Activated CD8-positive, alpha-beta memory T cell treated with anti-CD3 and anti-CD28 coated beads for 4 hours (primary cell): ENCODE measurements at regions not wholly inside any gene's neighbourhood (a gene's known extent, or its start where the extent isn't known, plus 50 kb on each side); places are given as distances from the start of the nearest gene placed in this dataset.
"Not testable (repeated sequence)": the region's sequence is repeated elsewhere in the genome, so short reads cannot be mapped to it uniquely, and the experiment has no call there.

Source experiments
- DNase-seq, 2 donors: peaks; one replicate each; pipeline ENCODE4 v3.0.0-alpha.2; 2020; ENCODE audit warnings: low read depth in 2 of 2

- no peak for DNase-seq
These were observed 433.4 kb downstream of the BRD1 start for GRCh38 chr22:49394116-49394785.

DNA sequence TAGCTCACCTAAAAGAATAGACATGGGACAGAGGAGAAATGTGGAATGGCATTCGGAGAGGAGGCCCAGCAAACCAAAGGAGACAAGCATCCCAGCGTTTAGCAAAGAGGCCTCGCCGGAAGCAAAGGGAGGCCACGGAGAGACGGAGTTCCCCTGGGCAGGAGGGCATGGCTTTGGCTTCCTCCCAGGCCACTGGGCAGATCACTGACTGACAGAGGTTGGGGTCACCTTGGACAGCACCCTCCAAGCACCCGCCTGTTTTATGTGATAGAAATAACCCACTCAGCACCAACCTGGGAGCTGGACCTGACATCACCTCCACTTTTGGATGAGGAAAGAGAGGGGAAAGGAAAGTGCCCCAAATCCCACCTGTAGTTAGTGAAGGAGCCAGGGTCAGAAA, 434.1 kb downstream of the BRD1 start:
- no peak for DNase-seq

DNA sequence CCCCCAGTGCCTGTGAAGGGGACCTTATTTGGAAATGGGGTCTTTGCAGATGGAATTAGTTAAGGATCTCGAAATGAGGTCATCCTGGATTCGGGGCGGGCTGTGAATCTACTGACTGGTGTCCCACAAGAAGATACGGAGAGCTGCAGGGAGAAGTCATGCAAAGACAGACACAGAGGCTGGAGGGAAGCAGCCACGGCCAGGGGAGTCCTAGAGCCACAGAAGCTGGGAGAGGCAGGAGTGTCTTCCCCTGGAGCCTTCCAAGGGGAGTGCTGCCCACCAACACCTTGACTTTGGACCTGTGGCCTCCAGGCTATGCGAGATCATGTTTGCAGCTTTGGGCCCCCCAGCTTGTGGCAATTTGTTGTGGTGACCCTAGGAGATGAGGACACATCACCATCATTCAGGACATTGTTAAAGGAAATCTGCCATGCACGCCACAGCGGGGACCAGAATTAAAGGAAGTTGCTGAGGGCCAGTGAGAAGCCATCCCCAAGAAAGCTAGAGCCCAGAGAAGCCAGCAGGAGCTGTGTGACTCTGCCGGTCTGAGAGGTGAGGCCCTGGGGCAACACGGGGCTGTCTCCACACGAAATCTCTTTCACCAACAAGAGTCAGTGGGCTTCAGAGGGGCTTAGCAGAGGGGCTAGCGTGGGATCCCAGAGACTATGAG, 434.7 kb downstream of the BRD1 start:
- no peak for DNase-seq

DNA sequence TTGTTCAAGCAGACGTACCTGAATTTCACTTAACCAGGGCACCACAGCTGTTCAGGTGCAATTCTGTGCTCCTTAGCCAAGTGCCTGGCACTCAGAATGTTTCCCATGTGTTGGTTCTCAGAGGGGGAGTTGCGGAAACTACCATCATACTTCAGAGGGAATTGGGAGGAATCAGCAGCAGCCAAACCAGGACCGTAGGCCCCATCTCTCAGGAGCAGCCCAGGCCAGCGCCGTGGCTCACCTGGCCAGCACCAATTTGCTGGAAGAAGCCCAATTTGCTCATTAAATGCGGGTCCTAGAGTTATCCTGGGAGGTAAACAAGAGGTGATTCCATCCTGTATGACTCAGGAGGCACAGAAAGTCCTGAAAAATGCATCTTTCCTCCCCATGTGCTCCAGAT, 435.4 kb downstream of the BRD1 start:
- DNase-seq: no peak

GRCh38 chr22:49391436-49391835, 436.2 kb downstream of the BRD1 start:
- no peak for DNase-seq

- DNase-seq: no peak
These were observed 436.7 kb downstream of the BRD1 start for GRCh38 chr22:49390954-49391353.

DNA sequence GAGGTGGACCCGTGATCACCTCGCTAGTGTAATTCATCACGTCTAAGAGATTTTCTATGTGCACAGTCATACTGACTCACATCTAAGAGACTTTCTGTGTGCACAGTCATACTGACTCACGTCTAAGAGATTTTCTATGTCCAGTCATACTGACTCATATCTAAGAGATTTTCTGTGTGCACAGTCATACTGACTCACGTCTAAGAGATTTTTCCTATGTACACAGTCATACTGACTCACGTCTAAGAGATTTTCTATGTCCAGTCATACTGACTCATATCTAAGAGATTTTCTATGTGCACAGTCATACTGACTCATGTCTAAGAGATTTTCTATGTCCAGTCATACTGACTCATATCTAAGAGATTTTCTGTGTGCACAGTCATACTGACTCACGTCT, 443.8 kb downstream of the BRD1 start:
- DNase-seq: not testable (repeated sequence)

DNA sequence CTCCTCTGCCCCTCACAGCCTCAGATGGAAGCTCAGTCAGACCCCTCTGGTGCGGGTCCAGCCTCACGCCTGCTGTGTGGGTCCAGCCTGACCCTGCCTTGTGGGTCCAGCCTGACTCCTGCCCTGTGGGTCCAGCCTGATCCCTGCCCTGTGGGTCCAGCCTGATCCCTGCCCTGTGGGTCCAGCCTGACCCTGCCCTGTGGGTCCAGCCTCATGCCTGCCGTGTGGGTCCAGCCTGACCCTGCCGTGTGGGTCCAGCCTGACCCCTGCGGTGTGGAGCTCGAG, 445.3 kb downstream of the BRD1 start:
- no peak for DNase-seq

GRCh38 chr22:49381595-49382450, 445.9 kb downstream of the BRD1 start:
- no peak for DNase-seq

DNA sequence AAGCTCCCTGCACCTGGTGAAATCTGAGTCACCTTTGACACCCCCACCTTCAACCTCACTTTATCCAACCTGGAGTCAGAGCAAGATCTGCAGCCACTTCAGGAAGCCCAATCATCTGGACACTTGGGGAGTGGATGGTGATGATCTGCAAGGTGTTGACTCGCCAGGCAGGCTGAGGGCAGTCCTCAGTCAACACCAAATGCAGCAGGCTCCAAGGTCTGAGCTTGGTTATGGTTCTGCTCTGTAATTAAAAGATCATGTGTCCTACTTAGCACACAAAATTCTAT, 446.9 kb downstream of the BRD1 start:
- no peak for DNase-seq

DNA sequence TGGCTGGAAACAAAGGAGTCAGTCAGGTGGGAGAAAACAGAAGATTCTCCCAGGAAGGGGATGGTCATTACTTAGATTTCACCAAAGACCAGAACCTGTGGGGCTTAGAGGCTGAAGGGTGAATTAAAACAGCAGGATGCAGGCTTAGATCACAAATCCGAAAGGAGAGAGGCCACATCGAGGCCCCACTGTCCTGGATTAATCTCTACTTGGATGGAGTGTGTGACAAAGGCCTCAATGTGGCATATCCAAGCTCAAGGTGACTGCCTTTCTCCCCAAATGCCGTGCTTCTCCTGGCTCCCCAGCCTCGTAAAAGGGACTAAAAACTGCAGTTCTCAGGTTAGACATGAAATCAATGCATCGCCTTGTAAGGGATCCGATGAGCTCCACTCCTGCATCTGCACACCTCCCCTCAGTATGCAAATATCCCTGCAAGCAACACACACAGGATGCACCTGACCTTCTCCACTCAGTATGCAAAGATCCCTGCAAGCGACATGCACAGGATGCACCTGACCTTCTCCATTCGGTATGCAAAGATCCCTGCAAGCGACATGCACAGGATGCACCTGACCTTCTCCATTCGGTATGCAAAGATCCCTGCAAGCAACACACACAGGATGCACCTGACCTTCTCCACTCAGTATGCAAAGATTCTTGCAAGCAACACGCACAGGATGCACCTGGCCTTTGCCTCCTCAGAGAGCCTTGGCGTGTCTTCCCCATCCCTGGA, 447.4 kb downstream of the BRD1 start:
- no peak for DNase-seq

DNA sequence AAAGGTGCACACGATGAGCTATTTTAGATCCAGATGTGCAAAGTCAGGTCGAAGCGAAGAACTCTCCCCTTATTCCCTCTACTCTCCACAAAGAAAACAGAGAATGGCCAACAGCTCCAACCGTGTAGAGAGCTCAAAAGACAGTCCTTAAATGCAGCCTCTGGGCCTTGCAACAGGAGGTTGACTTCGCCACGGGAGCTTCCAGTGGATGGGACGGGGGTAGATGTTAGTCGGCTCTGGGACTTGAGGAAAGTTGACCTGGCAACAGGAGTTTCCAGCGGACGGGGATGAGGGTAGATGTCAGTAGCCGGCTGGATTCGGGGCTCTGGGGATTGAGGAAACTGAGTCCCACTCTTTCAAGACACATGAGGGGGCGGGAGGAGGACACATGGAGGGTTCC, 450.4 kb downstream of the BRD1 start:
- DNase-seq: no peak

GRCh38 chr22:49373801-49374226, 453.9 kb downstream of the BRD1 start:
- no peak for DNase-seq

GRCh38 chr22:49373289-49373666, 454.4 kb downstream of the BRD1 start:
- no peak for DNase-seq

DNA sequence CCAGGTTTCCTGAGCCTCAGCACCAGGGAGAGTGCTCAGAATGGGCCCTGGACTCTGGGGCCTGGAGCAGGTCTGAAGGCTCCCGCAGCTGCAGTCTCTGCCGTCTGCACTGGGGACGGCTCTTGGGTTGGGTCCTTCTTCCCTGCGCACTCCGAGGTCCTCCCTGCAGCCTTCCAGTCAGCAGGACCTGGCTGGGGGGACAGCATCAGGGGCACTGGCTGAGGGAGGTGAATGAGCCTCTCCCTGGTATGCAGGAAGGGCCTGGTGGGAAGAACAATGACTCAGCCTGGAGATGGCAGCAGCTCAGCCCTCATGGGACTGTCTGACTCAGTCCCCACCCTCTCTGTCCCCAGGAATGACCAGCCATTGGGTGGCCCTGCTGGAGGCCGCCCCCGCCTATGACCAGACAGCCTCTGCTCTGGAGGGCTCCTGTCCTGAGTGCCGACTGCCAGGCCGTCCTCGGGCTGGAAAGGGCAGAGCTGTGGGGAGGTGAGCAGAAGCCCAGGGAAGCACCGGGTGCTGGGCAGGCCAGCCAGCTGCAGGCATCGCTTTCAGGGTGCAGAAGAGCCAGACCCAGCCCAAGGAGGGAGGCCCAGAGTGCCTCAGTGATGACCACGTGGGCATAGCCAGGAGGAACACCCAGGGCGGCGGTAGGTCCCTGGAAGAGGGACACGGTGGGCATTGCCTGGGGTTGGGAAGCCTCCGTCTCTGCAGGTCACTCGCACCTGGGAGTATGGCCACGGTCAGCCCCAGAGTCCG, 455.0 kb downstream of the BRD1 start:
- no peak for DNase-seq

GRCh38 chr22:49372111-49372529, 455.6 kb downstream of the BRD1 start:
- no peak for DNase-seq

GRCh38 chr22:49371325-49372110, 456.2 kb downstream of the BRD1 start:
- DNase-seq: no peak

DNA sequence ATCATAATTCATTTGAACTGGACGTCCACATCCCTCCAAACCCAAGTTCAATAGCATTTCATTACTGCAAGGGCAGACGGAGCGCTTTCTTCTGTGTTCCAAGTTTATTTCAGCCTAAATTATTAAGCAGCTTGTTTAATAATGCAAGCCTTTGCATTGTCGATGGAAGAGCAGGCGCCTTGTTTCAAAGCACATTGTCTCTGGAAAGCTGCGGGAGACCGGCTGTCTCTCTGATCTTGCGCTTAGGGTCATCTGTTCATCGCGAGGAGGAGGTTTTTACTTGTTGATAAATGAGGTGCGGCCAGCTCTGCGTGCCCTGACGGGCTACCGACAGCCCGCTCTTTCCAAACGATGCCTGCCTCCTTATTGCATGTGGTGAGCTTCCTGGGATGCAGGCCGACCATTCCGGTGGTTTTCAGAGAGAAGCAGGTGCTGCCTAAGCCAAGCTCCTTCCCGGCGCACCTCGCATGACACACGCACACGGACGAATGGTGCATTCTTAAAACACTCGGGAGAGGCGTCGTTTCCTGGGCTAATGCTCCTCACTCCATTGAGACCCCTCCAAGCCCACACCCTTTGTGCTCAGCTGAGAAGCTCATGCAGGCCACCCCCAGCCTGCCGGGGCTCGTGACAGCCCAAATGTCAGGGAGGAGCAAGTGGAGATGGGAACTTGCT, 456.9 kb downstream of the BRD1 start:
- DNase-seq: no peak

GRCh38 chr22:49369726-49370626, 457.7 kb downstream of the BRD1 start:
- no peak for DNase-seq
